H4 (cell line): ENCODE measurements at regions not wholly inside any gene's neighbourhood (a gene's known extent, or its start where the extent isn't known, plus 50 kb on each side); places are given as distances from the start of the nearest gene placed in this dataset.

Experiments used
- DNase-seq: peaks from one replicate; pipeline ENCODE4 v3.0.0-alpha.2; 2015; ENCODE audit warnings: low spot score

GRCh38 chr6:92822222-92822621, 597.1 kb downstream of the EPHA7 start:
- DNase-seq = no peak

DNA sequence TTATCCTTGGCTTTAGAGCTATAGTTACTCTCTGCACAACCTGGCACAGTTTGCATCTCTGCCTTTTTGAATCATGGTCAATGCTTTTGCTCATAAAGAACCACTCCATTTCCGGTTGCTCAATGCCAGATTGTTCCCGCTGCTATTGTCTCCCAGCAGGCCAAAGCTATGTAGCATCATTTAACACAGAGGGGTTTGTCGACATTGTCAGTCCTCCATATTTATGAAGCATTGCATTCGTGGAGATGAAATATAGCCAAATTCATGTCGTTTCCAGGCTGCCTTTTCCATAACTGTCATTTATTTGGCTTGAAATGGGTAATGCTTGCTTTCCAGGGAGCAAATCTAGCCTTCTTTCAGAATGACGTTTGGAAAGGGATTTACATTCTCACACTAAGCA, 598.8 kb downstream of the EPHA7 start:
- DNase-seq = no peak

GRCh38 chr6:92810913-92811312, 608.4 kb downstream of the EPHA7 start:
- peak; percentile 34 for DNase-seq

DNA sequence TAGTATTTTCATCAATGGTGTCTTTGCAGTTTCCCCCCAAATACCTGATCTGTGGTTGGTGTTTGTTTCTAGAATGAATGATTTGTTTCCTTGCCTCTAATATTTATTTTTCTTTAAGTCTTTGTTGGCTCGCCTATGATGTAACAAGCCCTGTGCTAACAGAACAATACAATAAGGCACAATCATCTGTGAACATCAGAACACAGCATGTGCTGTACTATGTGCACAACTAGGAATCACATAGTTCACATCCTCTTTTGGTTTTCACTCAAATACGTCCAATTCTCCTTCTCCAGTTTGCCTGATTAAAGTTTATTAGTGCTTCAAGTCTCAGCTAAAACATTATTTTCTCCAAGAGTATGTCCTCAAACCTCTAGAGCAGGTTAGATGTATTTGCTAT, 613.1 kb downstream of the EPHA7 start:
- DNase-seq = no peak

GRCh38 chr6:92791403-92791802, 628.0 kb downstream of the EPHA7 start:
- no peak for DNase-seq

GRCh38 chr6:92790381-92790780, 629.0 kb downstream of the EPHA7 start:
- DNase-seq = no peak

- DNase-seq = no peak
Measured at GRCh38 chr6:92784235-92784634, 635.1 kb downstream of the EPHA7 start.

- peak; percentile 4 for DNase-seq
Measured at GRCh38 chr6:92779746-92780145, 639.6 kb downstream of the EPHA7 start.

- peak; percentile 32 for DNase-seq
Measured at GRCh38 chr6:92777146-92777740, 642.1 kb downstream of the EPHA7 start.

DNA sequence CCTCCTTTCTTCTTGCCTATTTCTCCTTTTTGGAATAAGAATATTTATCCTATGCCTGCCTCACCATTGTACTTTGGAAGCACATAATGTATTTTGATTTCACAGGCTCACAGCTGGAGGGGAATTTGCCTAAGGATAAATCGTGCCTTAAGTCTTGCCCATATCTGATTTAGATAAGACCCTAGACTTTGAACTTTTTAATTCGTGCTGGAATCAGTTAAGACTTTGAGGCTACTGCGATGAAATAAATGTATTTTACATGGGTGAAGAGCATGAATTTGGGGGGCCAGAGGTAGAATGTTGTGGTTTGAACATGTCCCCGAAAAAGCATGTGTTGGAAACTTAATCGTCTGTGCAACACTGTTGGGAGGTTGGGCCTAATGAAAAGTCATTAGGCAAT, 648.8 kb downstream of the EPHA7 start:
- no peak for DNase-seq

DNA sequence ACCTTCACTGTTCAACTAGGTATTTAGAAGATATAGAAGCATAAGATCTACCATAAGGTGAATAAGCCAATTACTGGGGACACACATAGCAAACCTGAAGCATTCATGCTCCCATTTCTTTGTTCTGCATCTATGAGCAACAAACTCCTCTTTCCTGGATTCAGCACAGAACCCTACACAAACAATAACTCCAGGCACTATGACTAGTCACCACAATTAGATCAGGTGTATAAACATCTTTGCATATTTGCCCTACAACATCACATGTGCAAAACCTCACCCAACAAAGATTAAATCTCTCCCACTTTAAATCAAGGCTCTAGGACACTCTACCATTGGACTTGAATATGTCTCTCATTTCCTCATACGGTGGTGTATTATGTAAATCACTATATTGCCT, 652.3 kb downstream of the EPHA7 start:
- DNase-seq = peak; percentile 6

GRCh38 chr6:92763680-92764079, 655.7 kb downstream of the EPHA7 start:
- no peak for DNase-seq

DNA sequence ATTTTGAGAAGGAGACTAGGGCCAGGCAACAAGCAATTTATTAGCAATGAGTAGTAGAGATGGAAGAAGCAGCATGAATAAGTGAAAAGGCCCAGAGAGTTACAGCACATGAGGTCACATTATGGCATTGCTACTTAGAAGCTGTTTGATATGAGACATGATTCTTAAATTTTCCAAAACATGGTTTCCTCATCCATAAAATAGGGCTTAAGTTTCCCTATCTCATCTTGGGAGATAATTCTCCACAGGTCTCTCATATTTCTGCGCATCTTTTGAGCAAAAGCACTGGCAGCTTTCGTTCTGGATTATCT, 656.1 kb downstream of the EPHA7 start:
- DNase-seq = no peak

- no peak for DNase-seq
Measured at GRCh38 chr6:92762443-92763273, 656.7 kb downstream of the EPHA7 start.

GRCh38 chr6:92759178-92759577, 660.2 kb downstream of the EPHA7 start:
- DNase-seq = no peak

DNA sequence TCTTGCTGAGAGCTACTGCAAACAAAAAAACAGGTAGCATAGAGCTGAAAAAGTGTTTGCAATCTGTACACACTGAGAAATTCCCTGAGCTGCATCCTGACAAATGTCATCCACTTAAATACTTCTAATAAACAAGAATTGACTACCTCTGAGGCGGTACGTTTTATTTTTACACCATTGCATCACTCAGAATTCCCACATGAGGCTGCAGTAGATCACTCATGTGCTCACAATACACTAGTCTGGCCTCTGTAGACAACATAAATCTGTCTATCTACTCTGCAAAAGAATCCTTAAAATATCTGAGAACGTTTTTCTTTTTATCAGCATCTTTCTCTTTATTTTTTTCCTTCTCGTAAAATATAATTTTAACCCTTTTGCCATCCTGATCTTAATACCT, 661.4 kb downstream of the EPHA7 start:
- DNase-seq = no peak

GRCh38 chr6:92756912-92757311, 662.4 kb downstream of the EPHA7 start:
- DNase-seq = no peak

DNA sequence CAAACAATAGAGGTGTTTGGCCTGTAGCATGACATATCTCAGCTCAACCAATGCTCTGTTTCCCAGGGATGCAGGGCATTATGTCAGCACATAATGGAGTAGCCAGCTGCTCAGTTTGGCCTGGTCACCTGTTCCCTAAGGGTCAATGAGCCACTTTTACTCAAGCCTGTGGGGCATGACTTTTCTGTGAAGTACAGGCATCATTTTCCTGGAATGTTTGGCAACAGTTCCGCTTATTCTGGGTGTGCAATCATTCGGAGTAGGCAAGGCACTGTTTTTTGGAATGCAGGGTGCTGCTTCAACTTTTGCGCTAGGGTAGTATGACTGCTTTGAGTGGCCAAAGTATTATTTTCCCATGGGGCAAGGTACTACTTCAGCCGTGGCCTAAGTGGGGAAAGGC, 665.4 kb downstream of the EPHA7 start:
- no peak for DNase-seq

DNA sequence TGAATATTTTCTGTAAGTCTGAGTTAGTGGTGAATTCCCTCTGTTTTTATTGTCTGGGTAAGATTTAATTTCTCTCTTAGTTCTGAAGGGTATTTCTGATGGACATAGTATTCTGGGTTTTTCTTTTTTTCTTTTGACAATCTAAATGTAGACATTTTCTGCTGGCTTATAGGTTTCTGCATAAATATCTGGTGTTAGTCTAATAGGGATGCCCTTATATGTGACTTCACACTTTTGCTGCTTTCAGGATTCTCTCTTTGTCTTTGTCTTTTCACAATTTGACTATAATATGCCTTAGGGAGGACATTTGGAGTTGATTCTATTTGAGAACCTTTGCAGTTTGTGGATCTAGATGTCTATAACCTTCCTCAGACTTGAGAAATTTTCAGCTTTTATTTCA, 667.2 kb downstream of the EPHA7 start:
- DNase-seq = no peak

- no peak for DNase-seq
Measured at GRCh38 chr6:92748131-92748530, 671.2 kb downstream of the EPHA7 start.

- DNase-seq = no peak
Measured at GRCh38 chr6:92737983-92738382, 681.4 kb downstream of the EPHA7 start.

- no peak for DNase-seq
Measured at GRCh38 chr6:92723390-92723931, 695.9 kb downstream of the EPHA7 start.

DNA sequence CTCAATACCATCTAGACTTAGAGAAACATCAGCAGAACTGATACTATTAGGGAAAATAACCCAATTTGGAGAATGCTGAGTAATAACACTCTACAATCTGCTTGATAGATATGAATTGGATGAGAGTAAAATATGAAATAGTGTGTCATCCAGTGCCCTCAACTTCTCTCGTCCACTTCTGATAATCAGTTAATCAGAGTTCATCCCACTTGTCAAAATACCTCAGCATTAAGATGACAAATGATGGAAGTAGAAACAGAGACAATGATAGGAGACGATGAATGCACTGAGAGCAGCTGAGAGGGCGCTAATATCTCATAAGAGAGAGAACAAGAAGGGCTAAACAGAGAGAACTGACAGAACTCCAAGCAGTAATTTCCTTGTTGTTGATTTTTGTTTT, 699.6 kb downstream of the EPHA7 start:
- DNase-seq = no peak

GRCh38 chr6:92716638-92717037, 702.7 kb downstream of the EPHA7 start:
- DNase-seq = no peak
